HCT116 (cell line): ENCODE measurements at regions not wholly inside any gene's neighbourhood (a gene's known extent, or its start where the extent isn't known, plus 50 kb on each side); places are given as distances from the start of the nearest gene placed in this dataset.

ENCODE experiments used
- ATAC-seq: fragments of 200-7000 bp; cut with Tn5 transposase; 2 replicates; pipeline ENCODE4 v1.9.1; 2020; ENCODE audit warnings: mild to moderate bottlenecking, moderate library complexity
- BruUV-seq: library from RNA; stranded (reverse); fragments of 400-500 nt; replicated peaks from 2 replicates; lab custom pipeline; 2021; lab: Mats Ljungman, UMichigan
- CTCF ChIA-PET: fragments of 300-600 bp; sonication (Branson Sonifier 250); formaldehyde crosslinking; loops from one replicate; lab custom pipeline; 2021; ENCODE audit warnings: antibody characterized with exemption; lab: Charles Lee
- POLR2A ChIA-PET: fragments of 300-600, 350-600 bp; sonication (Branson Sonifier 250); formaldehyde crosslinking; loops from one replicate; lab custom pipeline; 2021; ENCODE audit warnings: antibody characterized with exemption; lab: Charles Lee
- RAD21 ChIA-PET, 2 experiments: fragments of 300-600 bp; sonication (Branson Sonifier 250); formaldehyde crosslinking; loops; one replicate each; lab custom pipeline; 2023; ENCODE audit warnings: low total read pairs in 2 of 2; ENCODE audit not compliant: uncharacterized antibody in 2 of 2, unreplicated experiment in 2 of 2, low non-redundant PET in 1 of 2; lab: Charles Lee
- DNase-seq: peaks from one replicate; pipeline ENCODE4 v3.0.0-alpha.2; 2010; ENCODE audit warnings: low read depth, low spot score
- H2AFZ ChIP-seq: fragments of 200-600 bp; shearing (Covaris generic), sonication (generic); 2 replicates; pipeline ENCODE4 v1.6.1; 2017; ENCODE audit warnings: low read depth, mixed run types, mixed read lengths, antibody characterized with exemption, low read length; ENCODE audit not compliant: poor library complexity, severe bottlenecking
- H3K27ac ChIP-seq: 2 replicates; pipeline ENCODE4 v1.5.1; 2012; ENCODE audit warnings: low read depth, low read length
- H3K27me3 ChIP-seq: fragments of 200-600 bp; sonication (generic); 2 replicates; pipeline ENCODE4 v1.6.1; 2016; ENCODE audit warnings: mixed run types, low read length, mixed read lengths; ENCODE audit not compliant: insufficient read depth
- H3K36me3 ChIP-seq, 2 experiments: fragments of 200-500 bp in 1 of 2; fragments of 200-600 bp in 1 of 2; sonication (Bioruptor generic) in 1 of 2; sonication (generic) in 1 of 2; 2 replicates each; pipeline versions ENCODE4 v1.5.1 to v1.6.1; 2014 to 2016; ENCODE audit warnings: low read length in 2 of 2, inconsistent platforms in 1 of 2, mixed read lengths in 1 of 2, mixed run types in 1 of 2; ENCODE audit not compliant: insufficient read depth in 2 of 2, control insufficient read depth in 1 of 2
- H3K4me1 ChIP-seq, 2 experiments: fragments of 200-600 bp in 1 of 2; sonication (generic) in 1 of 2; 2 replicates each; pipeline versions ENCODE4 v1.5.1 to v1.6.1; 2012 to 2017; ENCODE audit warnings: low read length in 2 of 2, inconsistent platforms in 1 of 2, mild to moderate bottlenecking in 1 of 2, mixed read lengths in 1 of 2, mixed run types in 1 of 2, moderate library complexity in 1 of 2; ENCODE audit not compliant: insufficient read depth in 2 of 2, control insufficient read depth in 1 of 2
- H3K4me2 ChIP-seq: fragments of 200-600 bp; sonication (generic); 2 replicates; pipeline ENCODE4 v1.6.1; 2017; ENCODE audit warnings: mixed run types, low read length, mixed read lengths
- H3K4me3 ChIP-seq, 2 experiments: fragments of 200-600 bp in 1 of 2; sonication (generic) in 1 of 2; replicated peaks in 1 of 2; 2 replicates each; pipeline ENCODE4 v1.5.1; 2011 to 2016; ENCODE audit warnings: low read length in 2 of 2, control low read depth in 1 of 2, low read depth in 1 of 2, mild to moderate bottlenecking in 1 of 2, mixed read lengths in 1 of 2, mixed run types in 1 of 2
- H3K79me2 ChIP-seq: fragments of 200-600 bp; sonication (generic); 2 replicates; pipeline ENCODE4 v1.6.1; 2017; ENCODE audit warnings: mild to moderate bottlenecking, mixed run types, low read length, moderate library complexity, mixed read lengths; ENCODE audit not compliant: insufficient read depth
- H3K9ac ChIP-seq: fragments of 200-600 bp; sonication (generic); 2 replicates; pipeline ENCODE4 v1.6.1; 2016; ENCODE audit warnings: low read length, mixed read lengths
- H3K9me2 ChIP-seq: fragments of 200-600 bp; sonication (generic), shearing (Covaris generic); 2 replicates; pipeline ENCODE4 v1.6.1; 2017; ENCODE audit warnings: mixed run types, mild to moderate bottlenecking, moderate library complexity; ENCODE audit not compliant: insufficient read depth
- H3K9me3 ChIP-seq, 2 experiments: fragments of 200-500 bp in 1 of 2; fragments of 200-600 bp in 1 of 2; sonication (Bioruptor generic) in 1 of 2; sonication (generic) in 1 of 2; 2 replicates each; pipeline ENCODE4 v1.6.1; 2014 to 2017; ENCODE audit warnings: low read length in 2 of 2, mixed read lengths in 2 of 2, inconsistent platforms in 1 of 2, low read depth in 1 of 2, mild to moderate bottlenecking in 1 of 2, mixed run types in 1 of 2, moderate library complexity in 1 of 2; ENCODE audit not compliant: control insufficient read depth in 1 of 2, insufficient read depth in 1 of 2
- H4K20me1 ChIP-seq: fragments of 200-600 bp; sonication (generic), shearing (Covaris generic); 2 replicates; pipeline ENCODE4 v1.6.1; 2017; ENCODE audit warnings: mixed run types, mild to moderate bottlenecking, moderate library complexity; ENCODE audit not compliant: insufficient read depth
- CBX3 ChIP-seq: IDR thresholded peaks from 2 replicates; pipeline ENCODE4 v1.6.1; 2012; ENCODE audit warnings: low read depth
- CEBPB ChIP-seq: IDR thresholded peaks from 2 replicates; pipeline ENCODE4 v1.6.1; 2012; ENCODE audit warnings: low read depth
- EGR1 ChIP-seq: IDR thresholded peaks from 2 replicates; pipeline ENCODE4 v1.6.1; 2012; ENCODE audit warnings: low read depth
- EZH2 ChIP-seq: fragments of 200-600 bp; sonication (generic); IDR thresholded peaks from 2 replicates; pipeline ENCODE4 v1.6.1; 2017; ENCODE audit warnings: antibody characterized with exemption, mixed run types
- EZH2phosphoT487 ChIP-seq: fragments of 200-600 bp; IDR thresholded peaks from 2 replicates; pipeline ENCODE4 v1.6.1; 2018; ENCODE audit warnings: antibody characterized with exemption, borderline replicate concordance
- FOSL1 ChIP-seq: IDR thresholded peaks from 2 replicates; pipeline ENCODE4 v1.6.1; 2012; ENCODE audit warnings: low read depth
- JUND ChIP-seq: IDR thresholded peaks from 2 replicates; pipeline ENCODE4 v1.6.1; 2012
- POLR2A ChIP-seq: IDR thresholded peaks from 2 replicates; pipeline ENCODE4 v1.7.0; 2011; ENCODE audit warnings: borderline replicate concordance; ENCODE audit not compliant: insufficient read depth, insufficient read length; ENCODE audit errors: extremely low read depth
- POLR2AphosphoS5 ChIP-seq: IDR thresholded peaks from 2 replicates; pipeline ENCODE4 v1.6.1; 2011; ENCODE audit warnings: mild to moderate bottlenecking, low read depth, low read length, moderate library complexity
- RAD21 ChIP-seq: IDR thresholded peaks from 2 replicates; pipeline ENCODE4 v1.6.1; 2012; ENCODE audit warnings: low read depth, mild to moderate bottlenecking
- SIN3A ChIP-seq: IDR thresholded peaks from 2 replicates; pipeline ENCODE4 v1.6.1; 2012; ENCODE audit warnings: low read depth
- SRF ChIP-seq: IDR thresholded peaks from 2 replicates; pipeline ENCODE4 v1.6.1; 2012; ENCODE audit warnings: low read depth
- YY1 ChIP-seq: IDR thresholded peaks from 2 replicates; pipeline ENCODE4 v1.6.1; 2011; ENCODE audit warnings: low read length, low read depth, moderate library complexity, mild to moderate bottlenecking; ENCODE audit not compliant: insufficient replicate concordance; ENCODE audit errors: extremely low read depth
- ZBTB33 ChIP-seq: IDR thresholded peaks from 2 replicates; pipeline ENCODE4 v1.6.1; 2011; ENCODE audit warnings: mild to moderate bottlenecking, low read length, moderate library complexity; ENCODE audit not compliant: insufficient replicate concordance; ENCODE audit errors: extremely low read depth
- ZFX ChIP-seq: fragments of 450-650 bp; IDR thresholded peaks from 2 replicates; pipeline ENCODE4 v1.6.1; 2017
- ZNF274 ChIP-seq: fragments of 200-500 bp; sonication (Bioruptor generic); IDR thresholded peaks from 2 replicates; pipeline ENCODE4 v1.6.1; 2014; ENCODE audit warnings: mild to moderate bottlenecking, low read depth, low read length, inconsistent platforms
- intact Hi-C: fragments of 100-400 bp; cut with micrococcal nuclease; formaldehyde crosslinking; loops from 2 replicates; pipeline ENCODE4 v1.10.0; 2022
- TF ChIP-seq, protein P1 (sequence below): IDR thresholded peaks from 2 replicates; pipeline ENCODE4 v1.6.1; 2012

DNA sequence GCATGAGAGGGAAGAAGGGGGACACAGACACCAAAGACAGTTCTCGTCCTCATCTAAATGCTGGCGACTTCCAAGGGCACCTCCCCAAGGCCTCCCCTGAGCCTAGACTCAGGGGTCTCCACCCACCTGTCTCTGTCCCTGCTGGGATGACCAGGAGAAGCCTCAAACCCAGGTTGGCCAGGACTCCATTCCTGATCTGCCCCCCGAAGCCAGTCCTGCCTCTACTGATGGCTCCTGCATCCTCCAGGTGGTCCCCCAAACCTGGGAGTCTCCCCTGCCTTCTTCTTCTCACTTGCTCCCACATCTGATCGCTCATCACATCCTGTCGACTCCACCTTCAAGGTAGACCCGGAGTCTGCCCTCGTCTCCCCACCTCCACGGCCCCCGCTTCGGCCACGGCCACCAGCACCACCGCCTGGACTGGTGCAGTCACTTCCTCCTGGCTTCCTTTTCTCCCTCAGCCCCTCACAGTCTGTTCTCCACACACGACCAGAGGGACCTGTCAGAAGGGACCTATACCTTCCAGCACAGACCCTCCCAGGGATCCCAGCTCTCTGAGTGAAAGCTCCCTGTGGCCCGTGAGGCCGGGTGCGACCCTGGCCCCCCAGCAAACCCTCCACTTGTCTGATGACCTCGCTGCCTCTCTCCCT, 92.1 kb downstream of the CEBPB start:
- intact Hi-C loops, result loop anchor here (5.0 kb wide), 1 partner anchor 90 kb away; the partner anchor contains the start of gene CEBPB
- ATAC-seq, result no peak
- Histone ChIP-seq H2AFZ (no peak overlapping the region), H3K4me1 (peaks cover 56 to 85% of the 10 kb centered on the region in 2 experiments), H3K4me3 (no peak overlapping the region), H3K27me3 (no peaks in the 10 kb centered on the region), H3K79me2 (no peaks in the 10 kb centered on the region), H4K20me1 (no peaks in the 10 kb centered on the region), H3K36me3 (no peaks in the 10 kb centered on the region), H3K4me2 (no peak overlapping the region), H3K9me2 (no peaks in the 10 kb centered on the region), H3K9me3 (no peaks in the 10 kb centered on the region), H3K27ac (no peak overlapping the region; the same call in 1 of the 2 replicates), H3K9ac (no peak overlapping the region)
- ChIA-PET CTCF (no interaction called here), RAD21 (no interaction called here), POLR2A (no interaction called here)
- no peak for DNase-seq
- TF ChIP-seq ZBTB33, result no peak
- TF ChIP-seq ZFX, result no peak
- no peak for TF ChIP-seq SRF
- TF ChIP-seq CBX3, result no peak
- TF ChIP-seq ZNF274, result no peak
- TF ChIP-seq EGR1, result no peak
- TF ChIP-seq EZH2, result no peak
- no peak for TF ChIP-seq JUND
- no peak for TF ChIP-seq FOSL1
- TF ChIP-seq YY1, result no peak
- no peak for TF ChIP-seq SIN3A
- no peak for TF ChIP-seq POLR2A
- TF ChIP-seq, protein P1, sequence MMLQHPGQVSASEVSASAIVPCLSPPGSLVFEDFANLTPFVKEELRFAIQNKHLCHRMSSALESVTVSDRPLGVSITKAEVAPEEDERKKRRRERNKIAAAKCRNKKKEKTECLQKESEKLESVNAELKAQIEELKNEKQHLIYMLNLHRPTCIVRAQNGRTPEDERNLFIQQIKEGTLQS, result no peak
- no peak for TF ChIP-seq EZH2phosphoT487
- TF ChIP-seq POLR2AphosphoS5, result no peak
- no peak for TF ChIP-seq RAD21
- TF ChIP-seq CEBPB, result no peak
- BruUV-seq, result no TSS peak
